A673 (cell line): ENCODE measurements at regions not wholly inside any gene's neighbourhood (a gene's known extent, or its start where the extent isn't known, plus 50 kb on each side); places are given as distances from the start of the nearest gene placed in this dataset.
"Not testable (repeated sequence)": the region's sequence is repeated elsewhere in the genome, so short reads cannot be mapped to it uniquely, and the experiment has no call there.

ENCODE experiments used
- BruUV-seq: library from RNA; stranded (reverse); fragments of 400-500 nt; replicated peaks from 2 replicates; lab custom pipeline; 2021; lab: Mats Ljungman, UMichigan
- CTCF ChIA-PET: fragments of 300-600 bp; sonication (Branson Sonifier 250); formaldehyde crosslinking; loops from one replicate; lab custom pipeline; 2022; ENCODE audit warnings: antibody characterized with exemption; lab: Charles Lee
- POLR2A ChIA-PET: fragments of 300-600 bp; sonication (Branson Sonifier 250); formaldehyde crosslinking; loops from one replicate; lab custom pipeline; 2022; ENCODE audit warnings: antibody characterized with exemption; ENCODE audit not compliant: low non-redundant PET; lab: Charles Lee
- DNase-seq: peaks from one replicate; pipeline ENCODE4 v3.0.0-alpha.2; 2015; ENCODE audit warnings: low spot score
- H3K27ac ChIP-seq: fragments of 200-600 bp; sonication (generic); 2 replicates; pipeline ENCODE4 v1.5.1; 2016; ENCODE audit warnings: mixed run types, low read depth, mild to moderate bottlenecking, mixed read lengths, antibody characterized with exemption, low read length; ENCODE audit not compliant: poor library complexity, severe bottlenecking
- H3K27me3 ChIP-seq: fragments of 200-600 bp; sonication (generic); replicated peaks from 2 replicates; pipeline ENCODE4 v1.6.1; 2017; ENCODE audit warnings: mixed run types, low read depth, mild to moderate bottlenecking, mixed read lengths, antibody characterized with exemption, low read length; ENCODE audit not compliant: insufficient read depth, poor library complexity
- H3K36me3 ChIP-seq: fragments of 200-600 bp; sonication (generic); 2 replicates; pipeline ENCODE4 v1.6.1; 2016; ENCODE audit warnings: mixed run types, mild to moderate bottlenecking, mixed read lengths, antibody characterized with exemption, low read length; ENCODE audit not compliant: insufficient read depth, poor library complexity, severe bottlenecking
- H3K4me1 ChIP-seq: fragments of 200-600 bp; sonication (generic); 2 replicates; pipeline ENCODE4 v1.6.1; 2017; ENCODE audit warnings: mixed run types, mild to moderate bottlenecking, mixed read lengths, antibody characterized with exemption, low read length; ENCODE audit not compliant: insufficient read depth, poor library complexity, severe bottlenecking
- H3K4me3 ChIP-seq: fragments of 200-600 bp; sonication (generic); 2 replicates; pipeline ENCODE4 v1.5.1; 2016; ENCODE audit warnings: low read depth, mixed run types, mild to moderate bottlenecking, mixed read lengths, low read length; ENCODE audit not compliant: poor library complexity, severe bottlenecking
- H3K9me3 ChIP-seq: fragments of 200-600 bp; sonication (generic); 2 replicates; pipeline ENCODE4 v1.6.1; 2016; ENCODE audit warnings: mixed run types, low read depth, mild to moderate bottlenecking, mixed read lengths, antibody characterized with exemption, low read length; ENCODE audit not compliant: poor library complexity, severe bottlenecking
- CTCF ChIP-seq: fragments of 300-800, 200-600 bp; sonication (generic); conservative IDR thresholded peaks from 2 replicates; pipeline ENCODE4 v1.5.1; 2017; ENCODE audit warnings: low read depth, mild to moderate bottlenecking, antibody characterized with exemption, low read length, moderate library complexity, mixed read lengths
- EZH2 ChIP-seq: fragments of 200-600 bp; sonication (generic); IDR thresholded peaks from 2 replicates; pipeline ENCODE4 v1.6.1; 2017; ENCODE audit warnings: borderline replicate concordance, low read depth, mild to moderate bottlenecking, mixed read lengths, antibody characterized with exemption, low read length; ENCODE audit not compliant: poor library complexity, severe bottlenecking
- intact Hi-C: fragments of 100-400 bp; cut with micrococcal nuclease; formaldehyde crosslinking; loops from one replicate; pipeline ENCODE4 v1.10.0; 2022; ENCODE audit not compliant: unreplicated experiment

DNA sequence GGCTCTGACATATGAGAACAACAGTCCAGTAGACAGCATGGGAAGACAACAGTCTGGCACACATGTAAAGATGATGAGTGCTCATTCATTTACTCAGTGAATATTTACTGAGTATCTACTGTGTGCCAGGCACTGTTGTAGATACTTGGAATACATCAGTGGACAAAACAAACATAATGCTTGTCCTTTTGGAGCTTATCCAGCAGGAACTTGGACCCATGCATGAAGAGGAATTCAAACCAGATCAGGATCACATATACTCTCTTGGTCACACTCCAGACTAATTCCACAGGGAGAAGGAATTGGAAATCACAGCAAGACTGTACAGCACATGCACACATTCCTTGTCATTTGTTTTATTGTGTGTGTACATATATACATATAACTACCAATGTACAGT lies 217.6 kb upstream of the TTC29 start:
- Histone ChIP-seq H3K4me1 (peaks cover 18% of the 10 kb centered on the region), H3K27ac (no peak overlapping the region), H3K36me3 (no peaks in the 10 kb centered on the region), H3K4me3 (no peak overlapping the region), H3K27me3 (no peaks in the 10 kb centered on the region), H3K9me3 (no peaks in the 10 kb centered on the region)
- intact Hi-C loops, result loop anchor here (5.0 to 10.0 kb wide), 2 partner anchors 261 to 364 kb away; no protein-coding TSS in a partner anchor
- DNase-seq, result no peak
- TF ChIP-seq EZH2 (no peak), CTCF (no peak)
- CTCF ChIA-PET, result no interaction called here
- POLR2A ChIA-PET, result no interaction called here
- BruUV-seq, result no TSS peak

- H3K27ac ChIP-seq, DNase-seq, H3K9me3 ChIP-seq, H3K4me1 ChIP-seq, BruUV-seq, CTCF ChIA-PET, H3K36me3 ChIP-seq, POLR2A ChIA-PET, H3K27me3 ChIP-seq, H3K4me3 ChIP-seq: not testable (repeated sequence)
- intact Hi-C loops, result loop anchor here (5.0 to 10.0 kb wide), 2 partner anchors 49 to 257 kb away; no protein-coding TSS in a partner anchor
Observed at GRCh38 chr4:147168200-147168599, 222.5 kb upstream of the TTC29 start.

GRCh38 chr4:147173322-147173721 lies 227.7 kb upstream of the TTC29 start:
- Histone ChIP-seq H3K4me3 (no peak overlapping the region), H3K4me1 (peaks cover 8% of the 10 kb centered on the region), H3K27me3 (no peaks in the 10 kb centered on the region), H3K27ac (no peak overlapping the region), H3K9me3 (no peaks in the 10 kb centered on the region), H3K36me3 (no peaks in the 10 kb centered on the region)
- DNase-seq, result no peak
- BruUV-seq, result no TSS peak
- intact Hi-C loops, result no loop called here
- ChIA-PET POLR2A (no interaction called here), CTCF (no interaction called here)
- TF ChIP-seq EZH2 (no peak), CTCF (no peak)

DNA sequence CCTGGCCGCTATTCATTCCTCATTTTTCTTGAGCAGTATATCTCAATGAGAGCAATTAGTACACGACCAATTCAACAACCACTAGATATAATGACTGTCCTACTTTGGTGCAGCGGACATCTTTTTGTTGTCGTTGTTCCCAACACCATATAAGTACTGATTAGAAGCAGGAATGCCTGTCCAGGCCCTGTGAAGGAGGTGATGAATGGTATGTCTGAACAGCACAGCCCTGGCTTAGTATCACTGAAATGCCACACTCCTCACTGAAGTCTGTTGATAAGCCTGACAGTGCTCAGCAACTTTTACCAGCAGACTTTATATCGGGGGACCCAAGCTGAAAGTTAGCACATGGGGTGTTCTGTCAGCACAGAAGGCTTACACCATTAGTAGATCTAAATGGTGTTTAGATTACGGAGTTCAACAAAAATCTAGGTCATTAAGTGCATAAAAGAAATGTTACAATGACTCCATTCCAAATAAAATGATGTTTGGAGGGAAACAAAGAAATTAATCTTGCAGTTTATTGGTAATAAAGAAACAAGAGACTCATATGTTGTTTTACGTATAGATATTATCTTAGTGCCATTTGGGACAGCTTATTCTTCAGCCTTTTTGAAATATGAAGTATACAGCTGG lies 228.3 kb upstream of the TTC29 start:
- BruUV-seq, result no TSS peak
- Histone ChIP-seq H3K4me3 (no peak overlapping the region), H3K27me3 (no peaks in the 10 kb centered on the region), H3K4me1 (peaks cover 8% of the 10 kb centered on the region), H3K9me3 (no peaks in the 10 kb centered on the region), H3K36me3 (no peaks in the 10 kb centered on the region), H3K27ac (no peak overlapping the region)
- CTCF ChIA-PET, result no interaction called here
- TF ChIP-seq EZH2, result no peak
- TF ChIP-seq CTCF, result no peak
- intact Hi-C loops, result no loop called here
- no peak for DNase-seq
- POLR2A ChIA-PET, result no interaction called here
